ENCODE measurements at regions not wholly inside any gene's neighbourhood (a gene's known extent, or its start where the extent isn't known, plus 50 kb on each side); places are given as distances from the start of the nearest gene placed in this dataset.
"Not testable (repeated sequence)": the region's sequence is repeated elsewhere in the genome, so short reads cannot be mapped to it uniquely, and the experiment has no call there.

GRCh38 chr15:96144734-96145133 is 185.8 kb upstream of the NR2F2 start:
- DNase-seq: no peak

- DNase-seq: no peak
Observed at GRCh38 chr15:96146726-96147125, 183.8 kb upstream of the NR2F2 start.

- DNase-seq: no peak
Observed at GRCh38 chr15:96147267-96147666, 183.2 kb upstream of the NR2F2 start.

- no peak for DNase-seq
Observed at GRCh38 chr15:96150254-96150653, 180.2 kb upstream of the NR2F2 start.

- not testable (repeated sequence) for DNase-seq
Observed at GRCh38 chr15:96151749-96152148, 178.8 kb upstream of the NR2F2 start.

GRCh38 chr15:96153929-96154328 is 176.6 kb upstream of the NR2F2 start:
- DNase-seq: no peak

- no peak for DNase-seq
Observed at GRCh38 chr15:96158938-96159337, 171.6 kb upstream of the NR2F2 start.

GRCh38 chr15:96160269-96160668 is 170.2 kb upstream of the NR2F2 start:
- DNase-seq: no peak

- no peak for DNase-seq
Observed at GRCh38 chr15:96160800-96161199, 169.7 kb upstream of the NR2F2 start.

GRCh38 chr15:96162322-96162721 is 168.2 kb upstream of the NR2F2 start:
- DNase-seq: no peak

GRCh38 chr15:96165081-96165480 is 165.4 kb upstream of the NR2F2 start:
- DNase-seq: no peak

- DNase-seq: no peak
Observed at GRCh38 chr15:96165775-96166174, 164.7 kb upstream of the NR2F2 start.

GRCh38 chr15:96166223-96167200 is 164.0 kb upstream of the NR2F2 start:
- peak in 1 of 56 donors; percentile 8 for DNase-seq

- not testable (repeated sequence) for DNase-seq
Observed at GRCh38 chr15:96170616-96170978, 159.9 kb upstream of the NR2F2 start.

GRCh38 chr15:96170979-96171739 is 159.3 kb upstream of the NR2F2 start:
- DNase-seq: no peak

GRCh38 chr15:96171853-96172296 is 158.6 kb upstream of the NR2F2 start:
- DNase-seq: no peak

- no peak for DNase-seq
Observed at GRCh38 chr15:96172417-96172816, 158.1 kb upstream of the NR2F2 start.

- DNase-seq: no peak
Observed at GRCh38 chr15:96176831-96177230, 153.7 kb upstream of the NR2F2 start.

- DNase-seq: no peak
Observed at GRCh38 chr15:96177279-96177678, 153.2 kb upstream of the NR2F2 start.

- DNase-seq: no peak
Observed at GRCh38 chr15:96180087-96180748, 150.3 kb upstream of the NR2F2 start.

- no peak for DNase-seq
Observed at GRCh38 chr15:96181217-96181616, 149.3 kb upstream of the NR2F2 start.

GRCh38 chr15:96181873-96182301 is 148.6 kb upstream of the NR2F2 start:
- no peak for DNase-seq

Measured in amygdala (tissue), 56 donors.